ENCODE measurements at regions not wholly inside any gene's neighbourhood (a gene's known extent, or its start where the extent isn't known, plus 50 kb on each side); places are given as distances from the start of the nearest gene placed in this dataset.
"Not testable (repeated sequence)": the region's sequence is repeated elsewhere in the genome, so short reads cannot be mapped to it uniquely, and the experiment has no call there.

DNA sequence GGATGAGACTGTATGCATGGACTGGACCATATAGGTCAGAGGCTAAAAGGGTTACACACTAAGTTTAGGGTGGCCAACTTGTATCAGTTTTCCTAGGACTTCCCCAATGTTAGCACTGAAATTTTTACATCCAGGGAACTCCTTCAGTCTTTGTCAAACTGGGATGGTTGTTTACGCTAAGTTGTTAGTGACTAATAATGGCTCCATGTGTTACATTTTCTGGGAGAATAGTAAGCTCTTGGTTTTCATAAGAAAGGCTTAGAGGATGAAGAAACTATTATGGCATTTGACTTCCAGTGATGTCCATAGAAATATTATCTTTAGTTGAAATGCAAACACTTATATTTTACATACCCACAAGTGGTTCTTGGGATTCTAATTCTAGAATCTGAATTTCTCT, 57.9 kb upstream of the ST3GAL6 start:
- peak; percentile 56 for DNase-seq (ENCODE audit: low read depth)

DNA sequence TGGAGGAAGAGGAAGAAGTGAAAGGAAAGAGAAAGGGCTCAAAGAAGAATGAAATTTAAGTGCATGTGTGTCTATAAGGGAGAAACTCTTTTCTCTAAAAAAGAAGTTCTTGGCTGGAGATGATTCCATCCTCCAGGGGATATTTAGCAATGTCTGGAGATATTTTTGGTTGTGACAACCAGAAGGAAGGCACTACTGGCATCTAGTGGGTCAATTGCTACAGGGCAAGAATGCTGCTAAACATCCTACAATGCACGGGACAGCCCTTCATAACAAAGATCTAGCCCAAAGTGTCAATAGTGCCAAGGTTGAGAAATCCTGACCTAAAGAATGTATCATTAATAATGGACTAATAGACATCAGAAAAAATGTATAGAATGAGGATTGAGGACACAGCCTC, 57.4 kb upstream of the ST3GAL6 start:
- no peak for DNase-seq (ENCODE audit: low read depth)

DNA sequence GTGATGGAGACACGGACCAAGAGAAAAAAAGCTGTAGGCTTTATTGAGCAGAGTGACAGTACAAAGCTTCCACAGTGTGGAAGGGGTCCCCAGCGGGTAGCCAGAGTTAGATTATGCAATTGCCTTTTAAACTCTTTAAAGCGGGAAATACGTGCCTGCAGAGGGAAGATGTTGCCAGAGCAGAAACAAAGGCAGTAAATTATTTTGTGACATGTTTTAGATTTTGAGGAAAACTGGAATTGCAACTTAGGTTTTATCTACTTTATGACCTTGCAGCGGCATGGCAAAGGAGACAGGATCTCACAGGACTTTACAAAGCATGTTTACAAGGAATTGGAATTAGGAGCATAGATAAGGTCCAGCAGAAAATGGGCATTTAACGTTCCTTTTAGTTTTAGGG, 54.5 kb upstream of the ST3GAL6 start:
- not testable (repeated sequence) for DNase-seq (ENCODE audit: low read depth)

DNA sequence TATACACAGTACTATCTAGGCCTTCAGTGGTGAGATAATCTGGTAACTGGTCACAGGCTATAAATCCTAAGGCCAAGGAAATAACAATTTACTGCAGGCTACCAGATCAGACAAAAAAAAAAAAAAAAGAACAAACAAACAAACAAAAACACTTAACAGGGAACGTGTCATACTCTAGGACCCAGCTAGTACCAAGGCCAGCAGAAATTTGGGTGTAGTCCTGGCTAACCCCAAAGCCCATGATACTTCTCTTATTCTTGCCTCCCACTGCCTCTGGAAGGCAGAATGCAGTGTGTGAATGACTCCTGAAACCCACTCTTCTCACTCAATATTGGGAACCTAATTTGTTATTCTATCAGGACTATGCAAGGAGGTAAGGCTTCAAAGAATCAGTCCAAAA, 53.7 kb upstream of the ST3GAL6 start:
- no peak for DNase-seq (ENCODE audit: low read depth)

DNA sequence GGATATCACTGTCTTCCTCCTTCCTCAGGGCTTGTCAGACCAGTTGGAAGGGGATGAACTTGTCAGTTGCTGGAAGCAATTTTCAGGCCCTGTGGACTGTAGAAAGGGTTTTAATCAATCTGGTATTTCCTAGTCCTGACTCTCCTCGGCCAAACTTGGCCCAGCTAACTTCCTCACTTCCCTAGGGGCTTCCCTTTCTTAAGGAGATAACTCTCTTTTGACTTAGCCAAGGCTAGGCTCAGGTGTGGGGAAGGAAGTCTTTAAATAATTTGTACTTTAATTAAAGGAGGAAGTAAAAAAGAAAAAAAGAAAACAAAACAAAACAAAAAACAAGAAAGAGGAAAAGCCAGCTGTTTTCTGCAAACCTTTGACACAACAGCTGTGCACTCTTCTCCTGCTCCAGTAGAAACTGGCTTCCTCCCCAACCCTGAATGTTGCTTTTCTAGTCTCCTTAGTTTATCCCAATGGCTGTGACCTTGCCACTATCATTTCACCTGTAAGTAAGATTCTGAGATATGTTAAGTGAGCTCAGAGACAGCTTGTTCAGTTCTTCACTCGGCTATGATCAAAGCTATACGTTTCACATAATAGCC, 53.0 kb upstream of the ST3GAL6 start:
- no peak for DNase-seq (ENCODE audit: low read depth)

DNA sequence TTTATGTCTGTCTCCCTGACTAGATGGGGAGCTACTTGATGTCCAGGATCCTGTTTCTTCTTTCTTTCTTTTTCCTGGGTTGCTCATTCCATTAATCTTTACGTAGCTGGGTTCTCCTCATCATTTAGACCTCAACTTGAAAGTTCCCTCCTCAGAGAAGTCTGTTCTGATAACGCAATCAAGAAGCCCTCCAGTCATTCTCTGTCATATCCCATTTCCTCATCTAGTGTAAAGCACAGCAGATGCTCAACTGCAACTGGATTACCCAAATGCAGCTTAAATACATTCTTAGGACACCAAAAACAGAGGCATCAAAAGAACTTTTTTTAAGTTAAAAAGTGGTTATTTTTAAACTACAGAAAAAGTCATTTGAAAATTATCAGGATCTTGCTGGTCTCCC, 51.7 kb upstream of the ST3GAL6 start:
- no peak for DNase-seq (ENCODE audit: low read depth)

DNA sequence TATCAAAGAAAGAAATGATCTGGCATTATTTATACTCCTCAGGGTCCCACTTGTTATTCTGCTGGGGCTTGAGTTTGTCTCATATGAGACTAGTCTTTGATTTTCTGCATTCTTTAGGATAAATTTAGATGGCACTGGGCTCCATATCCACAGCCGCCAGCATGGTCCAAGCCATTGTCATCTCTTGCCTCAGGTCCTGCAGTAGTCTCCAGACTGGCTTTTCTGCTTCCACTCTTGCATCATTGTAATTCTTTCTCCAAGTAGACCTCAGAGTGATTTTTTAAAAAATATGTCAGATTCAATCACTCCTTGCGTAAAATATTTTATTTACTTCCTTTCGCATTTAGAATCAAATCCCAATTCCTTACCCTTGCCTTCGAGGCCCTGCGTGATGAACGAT, 50.4 kb upstream of the ST3GAL6 start:
- no peak for DNase-seq (ENCODE audit: low read depth)

DNA sequence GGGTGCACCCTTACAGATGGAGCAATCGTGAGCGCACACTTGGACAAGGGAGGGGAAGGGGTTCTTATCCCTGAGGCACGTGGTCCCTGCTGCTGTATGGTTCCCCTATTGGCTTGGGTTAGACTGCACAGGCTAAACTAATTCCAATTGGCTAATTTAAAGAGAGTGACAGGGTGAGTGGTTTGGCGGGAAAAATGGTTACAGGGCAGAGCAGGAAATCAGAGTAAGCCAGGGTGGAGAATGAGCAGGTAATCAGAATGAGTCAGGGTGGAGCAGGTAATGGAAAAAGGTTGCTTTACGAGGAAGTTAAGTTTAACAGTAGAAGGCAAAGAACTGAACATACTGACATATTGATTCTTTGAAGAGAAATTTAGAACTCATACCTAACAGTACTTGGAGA, 49.8 kb upstream of the ST3GAL6 start:
- DNase-seq (ENCODE audit: low read depth): not testable (repeated sequence)

All from amniotic epithelial cell (primary cell).